Neural cell (in vitro differentiated cells): ENCODE measurements at regions not wholly inside any gene's neighbourhood (a gene's known extent, or its start where the extent isn't known, plus 50 kb on each side); places are given as distances from the start of the nearest gene placed in this dataset.

Experiments
- H2AFZ ChIP-seq: fragments of 200-600, 300-800 bp; sonication (generic), shearing (Covaris generic); 2 replicates; pipeline ENCODE4 v1.6.0; 2014; ENCODE audit warnings: low read depth, mild to moderate bottlenecking, antibody characterized with exemption, low read length, moderate library complexity
- H3F3A ChIP-seq: fragments of 200-600 bp; shearing (Covaris generic); 2 replicates; pipeline ENCODE4 v1.6.1; 2016; ENCODE audit warnings: mild to moderate bottlenecking, moderate library complexity, mixed read lengths, antibody characterized with exemption, low read length; ENCODE audit not compliant: insufficient read depth, poor library complexity, severe bottlenecking
- H3K27ac ChIP-seq: fragments of 200-600, 300-800 bp; sonication (generic), shearing (Covaris generic); 2 replicates; pipeline ENCODE4 v1.5.1; 2014; ENCODE audit warnings: mild to moderate bottlenecking, low read length, moderate library complexity
- H3K27me3 ChIP-seq: fragments of 300-800, 200-600 bp; sonication (generic), shearing (Covaris generic); 2 replicates; pipeline ENCODE4 v1.6.0; 2014; ENCODE audit warnings: mild to moderate bottlenecking, low read depth, low read length, moderate library complexity; ENCODE audit not compliant: insufficient read depth
- H3K36me3 ChIP-seq: fragments of 300-800, 200-600 bp; sonication (generic), shearing (Covaris generic); 2 replicates; pipeline ENCODE4 v1.5.1; 2014; ENCODE audit warnings: mild to moderate bottlenecking, antibody characterized with exemption, low read length, moderate library complexity; ENCODE audit not compliant: insufficient read depth
- H3K4me2 ChIP-seq: fragments of 300-800, 200-600 bp; sonication (generic), shearing (Covaris generic); 2 replicates; pipeline ENCODE4 v1.6.0; 2014; ENCODE audit warnings: mild to moderate bottlenecking, low read length
- H3K4me3 ChIP-seq: fragments of 300-800, 200-600 bp; sonication (generic), shearing (Covaris generic); 2 replicates; pipeline ENCODE4 v1.5.1; 2014; ENCODE audit warnings: mild to moderate bottlenecking, low read length, moderate library complexity
- H3K79me2 ChIP-seq: fragments of 200-600 bp; shearing (Covaris generic); replicated peaks from 2 replicates; pipeline ENCODE4 v1.6.0; 2014; ENCODE audit warnings: mild to moderate bottlenecking, low read length, moderate library complexity; ENCODE audit not compliant: insufficient read depth
- H3K9ac ChIP-seq: fragments of 300-800, 200-600 bp; sonication (generic), shearing (Covaris generic); 2 replicates; pipeline ENCODE4 v1.6.1; 2016; ENCODE audit warnings: mild to moderate bottlenecking, low read length, mixed read lengths
- H3K9me2 ChIP-seq: fragments of 200-600 bp; shearing (Covaris generic); 2 replicates; pipeline ENCODE4 v1.6.1; 2016; ENCODE audit warnings: mild to moderate bottlenecking, low read length, mixed read lengths; ENCODE audit not compliant: insufficient read depth
- H3K9me3 ChIP-seq: fragments of 200-600, 300-800 bp; sonication (generic), shearing (Covaris generic); 2 replicates; pipeline ENCODE4 v1.6.1; 2016; ENCODE audit warnings: mild to moderate bottlenecking, mixed run types, low read length, moderate library complexity, mixed read lengths
- H4K20me1 ChIP-seq: fragments of 200-600 bp; shearing (Covaris generic); 2 replicates; pipeline ENCODE4 v1.6.1; 2016; ENCODE audit warnings: mild to moderate bottlenecking, mixed run types; ENCODE audit not compliant: insufficient read depth
- EP300 ChIP-seq: fragments of 450-650 bp; conservative IDR thresholded peaks from 2 replicates; pipeline ENCODE4 v1.6.1; 2014; ENCODE audit warnings: antibody characterized with exemption, mild to moderate bottlenecking, moderate library complexity; ENCODE audit not compliant: poor library complexity, severe bottlenecking
- EZH2 ChIP-seq: fragments of 200-600, 300-800 bp; shearing (Covaris generic), sonication (generic); IDR thresholded peaks from 2 replicates; pipeline ENCODE4 v1.6.1; 2014; ENCODE audit warnings: antibody characterized with exemption, low read length, borderline replicate concordance, mild to moderate bottlenecking; ENCODE audit not compliant: insufficient read depth, poor library complexity, severe bottlenecking
- MXI1 ChIP-seq: fragments of 450-650 bp; conservative IDR thresholded peaks from 2 replicates; pipeline ENCODE4 v1.6.1; 2014; ENCODE audit warnings: antibody characterized with exemption, mild to moderate bottlenecking; ENCODE audit not compliant: poor library complexity, severe bottlenecking
- POLR2AphosphoS5 ChIP-seq: IDR thresholded peaks from 2 replicates; pipeline ENCODE4 v1.6.1; 2012
- RAD21 ChIP-seq: fragments of 450-650 bp; conservative IDR thresholded peaks from 2 replicates; pipeline ENCODE4 v1.6.1; 2014; ENCODE audit warnings: antibody characterized with exemption, mild to moderate bottlenecking, moderate library complexity
- SMC3 ChIP-seq: fragments of 450-650 bp; conservative IDR thresholded peaks from 2 replicates; pipeline ENCODE4 v1.6.1; 2014; ENCODE audit warnings: antibody characterized with exemption, mild to moderate bottlenecking, moderate library complexity; ENCODE audit not compliant: poor library complexity
- TAF1 ChIP-seq: IDR thresholded peaks from 2 replicates; pipeline ENCODE4 v1.6.1; 2012; ENCODE audit warnings: low read depth
- TF ChIP-seq, protein P1 (sequence below): fragments of 450-650 bp; IDR thresholded peaks from 2 replicates; pipeline ENCODE4 v1.5.1; 2014; ENCODE audit warnings: antibody characterized with exemption, mild to moderate bottlenecking, moderate library complexity; ENCODE audit not compliant: poor library complexity, severe bottlenecking
- TF ChIP-seq, protein P2 (sequence below): IDR thresholded peaks from 2 replicates; pipeline ENCODE4 v1.6.1; 2012; ENCODE audit warnings: borderline replicate concordance

DNA sequence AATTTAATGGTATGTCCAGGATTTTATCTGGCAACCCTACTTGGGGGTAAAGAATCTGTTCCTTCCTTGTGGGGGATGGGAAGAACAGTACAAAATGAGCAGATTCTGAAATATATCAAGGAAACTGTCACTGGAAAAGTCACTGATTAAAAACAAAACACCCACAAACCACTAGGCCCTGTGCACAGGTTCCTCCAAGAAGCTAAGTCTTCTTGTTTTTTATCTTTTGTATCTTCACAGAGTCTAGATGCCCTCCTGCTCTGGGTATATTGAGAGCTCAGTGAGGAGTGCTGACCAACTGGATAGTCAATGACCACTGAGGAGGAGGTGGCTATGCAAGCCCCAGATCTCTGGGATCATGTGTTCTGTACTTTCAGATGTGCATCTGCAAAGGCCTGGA lies 86.8 kb upstream of the ANKRD1 start:
- Histone ChIP-seq H2AFZ (no peak overlapping the region), H3K79me2 (no peaks in the 10 kb centered on the region), H4K20me1 (no peaks in the 10 kb centered on the region), H3K36me3 (no peaks in the 10 kb centered on the region), H3K9me3 (no peaks in the 10 kb centered on the region), H3K27ac (no peak overlapping the region), H3K9me2 (no peaks in the 10 kb centered on the region), H3K9ac (no peak overlapping the region), H3K4me3 (no peak overlapping the region), H3K4me2 (no peak overlapping the region), H3K27me3 (no peaks in the 10 kb centered on the region), H3F3A (no peaks in the 10 kb centered on the region)
- TF ChIP-seq SMC3 = no peak
- TF ChIP-seq, protein P1, sequence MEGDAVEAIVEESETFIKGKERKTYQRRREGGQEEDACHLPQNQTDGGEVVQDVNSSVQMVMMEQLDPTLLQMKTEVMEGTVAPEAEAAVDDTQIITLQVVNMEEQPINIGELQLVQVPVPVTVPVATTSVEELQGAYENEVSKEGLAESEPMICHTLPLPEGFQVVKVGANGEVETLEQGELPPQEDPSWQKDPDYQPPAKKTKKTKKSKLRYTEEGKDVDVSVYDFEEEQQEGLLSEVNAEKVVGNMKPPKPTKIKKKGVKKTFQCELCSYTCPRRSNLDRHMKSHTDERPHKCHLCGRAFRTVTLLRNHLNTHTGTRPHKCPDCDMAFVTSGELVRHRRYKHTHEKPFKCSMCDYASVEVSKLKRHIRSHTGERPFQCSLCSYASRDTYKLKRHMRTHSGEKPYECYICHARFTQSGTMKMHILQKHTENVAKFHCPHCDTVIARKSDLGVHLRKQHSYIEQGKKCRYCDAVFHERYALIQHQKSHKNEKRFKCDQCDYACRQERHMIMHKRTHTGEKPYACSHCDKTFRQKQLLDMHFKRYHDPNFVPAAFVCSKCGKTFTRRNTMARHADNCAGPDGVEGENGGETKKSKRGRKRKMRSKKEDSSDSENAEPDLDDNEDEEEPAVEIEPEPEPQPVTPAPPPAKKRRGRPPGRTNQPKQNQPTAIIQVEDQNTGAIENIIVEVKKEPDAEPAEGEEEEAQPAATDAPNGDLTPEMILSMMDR = no peak
- TF ChIP-seq EP300 = no peak
- no peak for TF ChIP-seq RAD21
- no peak for TF ChIP-seq TAF1

DNA sequence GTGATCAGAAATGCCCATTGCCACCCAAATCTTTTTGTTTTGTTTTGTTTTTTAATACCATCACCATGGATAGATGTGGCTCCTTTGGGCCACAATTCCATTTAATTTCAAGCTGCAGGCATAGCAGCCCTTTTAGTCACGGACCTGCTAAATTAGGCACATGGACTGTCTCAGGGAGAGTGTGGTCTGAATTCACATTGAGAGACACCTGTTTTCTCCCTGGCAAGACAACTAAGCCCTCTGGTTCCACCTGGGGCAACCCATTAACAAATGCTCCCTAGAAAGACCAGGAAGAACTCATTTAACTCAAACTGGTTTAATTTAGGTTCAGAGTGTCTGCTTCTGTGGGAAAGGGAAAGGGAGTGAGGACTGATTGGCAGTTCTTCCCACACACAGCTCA lies 88.2 kb upstream of the ANKRD1 start:
- H3K27me3 ChIP-seq = no peaks in the 10 kb centered on the region
- no peak for TF ChIP-seq EP300
- TF ChIP-seq, protein P2, sequence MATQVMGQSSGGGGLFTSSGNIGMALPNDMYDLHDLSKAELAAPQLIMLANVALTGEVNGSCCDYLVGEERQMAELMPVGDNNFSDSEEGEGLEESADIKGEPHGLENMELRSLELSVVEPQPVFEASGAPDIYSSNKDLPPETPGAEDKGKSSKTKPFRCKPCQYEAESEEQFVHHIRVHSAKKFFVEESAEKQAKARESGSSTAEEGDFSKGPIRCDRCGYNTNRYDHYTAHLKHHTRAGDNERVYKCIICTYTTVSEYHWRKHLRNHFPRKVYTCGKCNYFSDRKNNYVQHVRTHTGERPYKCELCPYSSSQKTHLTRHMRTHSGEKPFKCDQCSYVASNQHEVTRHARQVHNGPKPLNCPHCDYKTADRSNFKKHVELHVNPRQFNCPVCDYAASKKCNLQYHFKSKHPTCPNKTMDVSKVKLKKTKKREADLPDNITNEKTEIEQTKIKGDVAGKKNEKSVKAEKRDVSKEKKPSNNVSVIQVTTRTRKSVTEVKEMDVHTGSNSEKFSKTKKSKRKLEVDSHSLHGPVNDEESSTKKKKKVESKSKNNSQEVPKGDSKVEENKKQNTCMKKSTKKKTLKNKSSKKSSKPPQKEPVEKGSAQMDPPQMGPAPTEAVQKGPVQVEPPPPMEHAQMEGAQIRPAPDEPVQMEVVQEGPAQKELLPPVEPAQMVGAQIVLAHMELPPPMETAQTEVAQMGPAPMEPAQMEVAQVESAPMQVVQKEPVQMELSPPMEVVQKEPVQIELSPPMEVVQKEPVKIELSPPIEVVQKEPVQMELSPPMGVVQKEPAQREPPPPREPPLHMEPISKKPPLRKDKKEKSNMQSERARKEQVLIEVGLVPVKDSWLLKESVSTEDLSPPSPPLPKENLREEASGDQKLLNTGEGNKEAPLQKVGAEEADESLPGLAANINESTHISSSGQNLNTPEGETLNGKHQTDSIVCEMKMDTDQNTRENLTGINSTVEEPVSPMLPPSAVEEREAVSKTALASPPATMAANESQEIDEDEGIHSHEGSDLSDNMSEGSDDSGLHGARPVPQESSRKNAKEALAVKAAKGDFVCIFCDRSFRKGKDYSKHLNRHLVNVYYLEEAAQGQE = no peak
- TF ChIP-seq, protein P1 = no peak
- no peak for TF ChIP-seq RAD21
- no peak for TF ChIP-seq POLR2AphosphoS5
- TF ChIP-seq SMC3 = no peak
- TF ChIP-seq TAF1 = no peak
- TF ChIP-seq MXI1 = no peak
- no peak for TF ChIP-seq EZH2
- no peak overlapping the region for H3K4me3 ChIP-seq

More for the DNA sequence above, 88.2 kb upstream of the ANKRD1 start:
- no peak overlapping the region for H3K4me2 ChIP-seq
- no peak overlapping the region for H3K27ac ChIP-seq
- H3F3A ChIP-seq = no peaks in the 10 kb centered on the region
- no peaks in the 10 kb centered on the region for H4K20me1 ChIP-seq
- no peaks in the 10 kb centered on the region for H3K36me3 ChIP-seq
- H2AFZ ChIP-seq = no peak overlapping the region
- no peak overlapping the region for H3K9ac ChIP-seq
- no peaks in the 10 kb centered on the region for H3K9me3 ChIP-seq
- no peaks in the 10 kb centered on the region for H3K9me2 ChIP-seq
- no peaks in the 10 kb centered on the region for H3K79me2 ChIP-seq
